Psoas muscle (tissue), 7 donors: ENCODE measurements at regions not wholly inside any gene's neighbourhood (a gene's known extent, or its start where the extent isn't known, plus 50 kb on each side); places are given as distances from the start of the nearest gene placed in this dataset.

Source experiments
- ATAC-seq, 4 donors: fragments of 200-7000 bp; cut with Tn5 transposase; one replicate each; pipeline ENCODE4 v1.9.1; 2020; ENCODE audit warnings: moderate library complexity in 3 of 4, mild to moderate bottlenecking in 2 of 4
- DNase-seq, 2 donors: peaks; one replicate each; pipeline ENCODE4 v3.0.0-alpha.2; 2020
- H3K27ac ChIP-seq: fragments of 200-600 bp; one replicate; pipeline ENCODE4 v1.8.0; 2022
- H3K27me3 ChIP-seq, 3 donors: fragments of 200-600 bp in 1 of 3; one replicate each; pipeline versions ENCODE4 v1.6.1 to v1.8.0; 2013 to 2022; ENCODE audit warnings: low read length in 2 of 3, mild to moderate bottlenecking in 2 of 3, moderate library complexity in 1 of 3; ENCODE audit not compliant: insufficient read depth in 3 of 3
- H3K36me3 ChIP-seq, 2 donors: fragments of 200-600 bp in 1 of 2; one replicate each; pipeline versions ENCODE4 v1.6.1 to v1.8.0; 2013 to 2022; ENCODE audit warnings: low read depth in 1 of 2, mild to moderate bottlenecking in 1 of 2, moderate library complexity in 1 of 2; ENCODE audit not compliant: insufficient read depth in 1 of 2
- H3K4me1 ChIP-seq: fragments of 200-600 bp; one replicate; pipeline ENCODE4 v1.8.0; 2022
- H3K4me3 ChIP-seq: fragments of 200-600 bp; one replicate; pipeline ENCODE4 v1.8.0; 2022; ENCODE audit warnings: mild to moderate bottlenecking
- H3K9me3 ChIP-seq: fragments of 200-600 bp; one replicate; pipeline ENCODE4 v1.8.0; 2022
- CTCF ChIP-seq: fragments of 200-600 bp; IDR thresholded peaks from one replicate; pipeline ENCODE4 v1.8.0; 2022; ENCODE audit warnings: antibody characterized with exemption
- WGBS, 3 donors: extraction: QIAGEN DNeasy Blood & Tissue Kit; methylation state at CpG; one replicate each; pipeline versions ENCODE4 v1.1.6 to v1.1.7; 2013; 5-methylcytosine and 5-hydroxymethylcytosine counted together
- intact Hi-C, 2 donors: fragments of 100-400 bp; cut with DNase I; formaldehyde crosslinking; loops; one replicate each; pipeline versions ENCODE4 v1.11.0 to v1.14.2; 2022
- donor health status: healthy with polysubstance abuse.
- donor health status: DM: no; HTN: no; CAD: no; lungs with moderate emphysema.
- donor health status: Bipolar disorder and iron deficiency.
- donor health status: healthy.
- donor health status: DM: yes; HTN: yes; CAD: no.
- donor health status: DM: no; HTN: no; CAD: no.
- donor health status: DM: yes; HTN: yes; CAD: no.

GRCh38 chr2:12391116-12391515 is 325.6 kb upstream of the TRIB2 start:
- no peak for ATAC-seq
- Histone ChIP-seq H3K27me3 (no peaks in the 10 kb centered on the region), H3K4me3 (no peak overlapping the region), H3K4me1 (no peaks in the 10 kb centered on the region), H3K27ac (no peak overlapping the region), H3K36me3 (no peaks in the 10 kb centered on the region), H3K9me3 (no peaks in the 10 kb centered on the region)
- intact Hi-C loops = no loop called here
- no peak for DNase-seq
- no peak for TF ChIP-seq CTCF
- 75 to 77% (median 77%) methylated on average over 2 of the region's 2 CpGs for WGBS, 3 donors

DNA sequence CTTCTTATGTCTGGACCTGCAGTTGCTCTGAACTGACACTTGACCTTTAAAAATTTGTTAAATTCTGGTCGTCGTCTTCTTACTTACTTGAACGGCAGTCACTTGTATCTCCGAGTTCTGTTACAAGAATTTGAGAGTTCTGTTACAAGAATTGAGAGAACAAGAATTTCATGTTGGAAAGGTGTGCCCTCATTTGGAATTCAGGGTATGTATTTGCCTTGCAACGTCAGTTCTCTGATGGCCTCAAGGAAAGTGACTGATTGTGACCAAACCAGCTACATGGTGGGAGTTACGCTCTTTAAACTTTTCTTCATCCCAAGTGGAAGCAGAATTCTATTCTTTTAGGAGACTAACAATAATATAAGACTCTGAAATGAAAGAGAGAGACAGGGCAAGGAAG is 320.0 kb upstream of the TRIB2 start:
- Histone ChIP-seq H3K4me1 (peaks cover 10% of the 10 kb centered on the region), H3K27me3 (no peaks in the 10 kb centered on the region), H3K36me3 (no peaks in the 10 kb centered on the region), H3K27ac (no peak overlapping the region), H3K9me3 (no peaks in the 10 kb centered on the region), H3K4me3 (no peak overlapping the region)
- ATAC-seq (no peak), DNase-seq (no peak)
- no peak for TF ChIP-seq CTCF
- intact Hi-C loops = no loop called here
- WGBS, 3 donors = 85 to 93% (median 89%) methylated on average over 6 of the region's 6 CpGs

- no peak for TF ChIP-seq CTCF
- ATAC-seq (peak; percentile 86 to 97 (median 92)), DNase-seq (peak in 1 of 2 donors; percentile 17)
- Histone ChIP-seq H3K4me1 (peaks cover 10% of the 10 kb centered on the region), H3K36me3 (no peaks in the 10 kb centered on the region), H3K9me3 (no peaks in the 10 kb centered on the region), H3K27ac (peak overlapping the region; percentile 10), H3K27me3 (no peaks in the 10 kb centered on the region), H3K4me3 (no peak overlapping the region)
- intact Hi-C loops = no loop called here
- WGBS, 3 donors = 11 to 13% (median 11%) methylated on average over 9 of the region's 9 CpGs
Measured at GRCh38 chr2:12397854-12398253, 318.9 kb upstream of the TRIB2 start.

- no peaks in the 10 kb centered on the region for H3K9me3 ChIP-seq
- H3K36me3 ChIP-seq = no peaks in the 10 kb centered on the region
- no peak overlapping the region for H3K27ac ChIP-seq
- ATAC-seq = no peak
- no peaks in the 10 kb centered on the region for H3K27me3 ChIP-seq
- TF ChIP-seq CTCF = no peak
- WGBS, 3 donors = 83 to 90% (median 87%) methylated on average over 3 of the region's 3 CpGs
- intact Hi-C loops = no loop called here
- no peak overlapping the region for H3K4me3 ChIP-seq
- H3K4me1 ChIP-seq = peaks cover 10% of the 10 kb centered on the region
- no peak for DNase-seq
Measured at GRCh38 chr2:12399240-12399639, 317.5 kb upstream of the TRIB2 start.

DNA sequence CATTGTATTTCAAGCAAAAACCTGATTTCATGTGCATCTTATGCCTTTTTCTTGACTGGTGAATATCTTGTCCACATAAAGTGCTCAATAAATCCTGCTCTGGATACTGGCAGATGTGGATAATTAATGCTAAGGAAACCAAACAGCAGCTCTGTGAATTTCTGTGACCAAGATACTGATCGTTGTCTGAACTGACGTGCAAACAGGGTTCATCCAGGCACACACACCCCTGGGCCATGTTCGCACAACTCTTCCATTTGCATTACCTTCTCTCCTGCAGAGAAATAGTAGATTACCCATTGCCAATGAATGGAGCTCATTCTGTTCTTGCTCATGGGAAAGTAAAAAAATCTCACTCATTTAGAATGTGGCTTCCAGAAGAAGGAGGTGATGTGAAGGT is 316.2 kb upstream of the TRIB2 start:
- intact Hi-C loops = no loop called here
- no peak for TF ChIP-seq CTCF
- ATAC-seq = no peak
- 75 to 87% (median 75%) methylated on average over 3 of the region's 3 CpGs for WGBS, 3 donors
- Histone ChIP-seq H3K4me1 (peaks cover 10% of the 10 kb centered on the region), H3K27me3 (no peaks in the 10 kb centered on the region), H3K9me3 (no peaks in the 10 kb centered on the region), H3K4me3 (no peak overlapping the region), H3K36me3 (no peaks in the 10 kb centered on the region), H3K27ac (no peak overlapping the region)
- no peak for DNase-seq
